Sigmoid colon (tissue), 6 donors: ENCODE measurements at regions not wholly inside any gene's neighbourhood (a gene's known extent, or its start where the extent isn't known, plus 50 kb on each side); places are given as distances from the start of the nearest gene placed in this dataset.

Source experiments
- DNase-seq: peaks from one replicate; pipeline ENCODE4 v3.0.0-alpha.2; 2019
- H3K27ac ChIP-seq, 4 donors: fragments of 200-600 bp; sonication (generic); one replicate each; pipeline ENCODE4 v1.5.1; 2016 to 2019; ENCODE audit warnings: mild to moderate bottlenecking in 1 of 4
- H3K27me3 ChIP-seq, 3 donors: fragments of 200-600 bp; sonication (generic); one replicate each; pipeline ENCODE4 v1.5.1; 2019; ENCODE audit warnings: mild to moderate bottlenecking in 1 of 3
- H3K36me3 ChIP-seq, 4 donors: fragments of 200-600 bp; sonication (generic); one replicate each; pipeline ENCODE4 v1.5.1; 2016 to 2019
- H3K4me1 ChIP-seq, 4 donors: fragments of 200-600 bp; sonication (generic); one replicate each; pipeline ENCODE4 v1.5.1; 2017 to 2019
- H3K4me3 ChIP-seq, 4 donors: fragments of 200-600 bp; sonication (generic); one replicate each; pipeline ENCODE4 v1.5.1; 2017 to 2019; ENCODE audit warnings: mild to moderate bottlenecking in 2 of 4, moderate library complexity in 1 of 4
- H3K9me3 ChIP-seq, 4 donors: fragments of 200-600 bp in 3 of 4; sonication (generic) in 3 of 4; one replicate each; pipeline versions ENCODE4 v1.5.1 to v1.6.1; 2013 to 2019
- EP300 ChIP-seq, 4 donors: sonication (generic); formaldehyde crosslinking; IDR thresholded peaks; one replicate each; pipeline ENCODE4 v1.6.1; 2017; ENCODE audit warnings: antibody characterized with exemption in 4 of 4
- POLR2A ChIP-seq, 2 donors: fragments of 450-650 bp; IDR thresholded peaks; one replicate each; pipeline ENCODE4 v1.6.1; 2016; ENCODE audit warnings: antibody characterized with exemption in 2 of 2, mild to moderate bottlenecking in 2 of 2, moderate library complexity in 2 of 2
- POLR2AphosphoS5 ChIP-seq, 4 donors: sonication (generic); formaldehyde crosslinking; IDR thresholded peaks; one replicate each; pipeline ENCODE4 v1.6.1; 2017; ENCODE audit warnings: antibody characterized with exemption in 4 of 4
- WGBS, 2 donors: extraction: QIAGEN DNeasy Blood & Tissue Kit; methylation state at CpG; one replicate each; pipeline ENCODE4 v1.1.7; 2013; 5-methylcytosine and 5-hydroxymethylcytosine counted together
- intact Hi-C: fragments of 100-400 bp; cut with DNase I; formaldehyde crosslinking; loops from one replicate; pipeline ENCODE4 v1.15.1; 2023
- TF ChIP-seq, protein P1 (sequence below), 4 experiments: fragments of 450-650 bp in 3 of 4; fragments of 200-600 bp in 1 of 4; IDR thresholded peaks; one replicate each; pipeline ENCODE4 v1.5.1; 2016 to 2019; ENCODE audit warnings: antibody characterized with exemption in 4 of 4, mild to moderate bottlenecking in 3 of 4, moderate library complexity in 2 of 4
- donor health status: healthy with polysubstance abuse.
- donor health status: healthy.

- Histone ChIP-seq H3K36me3 (no peaks in the 10 kb centered on the region), H3K4me1 (no peaks in the 10 kb centered on the region), H3K9me3 (peaks cover 0 to 4% (median 0%) of the 10 kb centered on the region in 4 donors), H3K4me3 (no peak overlapping the region), H3K27ac (no peak overlapping the region), H3K27me3 (no peaks in the 10 kb centered on the region)
- WGBS, 2 donors: 68 to 84% methylated on average over 2 of the region's 2 CpGs
- intact Hi-C loops: no loop called here
- TF ChIP-seq POLR2A (IDR thresholded peaks at IDR 0.05) (no peak), POLR2AphosphoS5 (IDR thresholded peaks at IDR 0.05) (no peak), EP300 (IDR thresholded peaks at IDR 0.05) (no peak)
- TF ChIP-seq, protein P1, sequence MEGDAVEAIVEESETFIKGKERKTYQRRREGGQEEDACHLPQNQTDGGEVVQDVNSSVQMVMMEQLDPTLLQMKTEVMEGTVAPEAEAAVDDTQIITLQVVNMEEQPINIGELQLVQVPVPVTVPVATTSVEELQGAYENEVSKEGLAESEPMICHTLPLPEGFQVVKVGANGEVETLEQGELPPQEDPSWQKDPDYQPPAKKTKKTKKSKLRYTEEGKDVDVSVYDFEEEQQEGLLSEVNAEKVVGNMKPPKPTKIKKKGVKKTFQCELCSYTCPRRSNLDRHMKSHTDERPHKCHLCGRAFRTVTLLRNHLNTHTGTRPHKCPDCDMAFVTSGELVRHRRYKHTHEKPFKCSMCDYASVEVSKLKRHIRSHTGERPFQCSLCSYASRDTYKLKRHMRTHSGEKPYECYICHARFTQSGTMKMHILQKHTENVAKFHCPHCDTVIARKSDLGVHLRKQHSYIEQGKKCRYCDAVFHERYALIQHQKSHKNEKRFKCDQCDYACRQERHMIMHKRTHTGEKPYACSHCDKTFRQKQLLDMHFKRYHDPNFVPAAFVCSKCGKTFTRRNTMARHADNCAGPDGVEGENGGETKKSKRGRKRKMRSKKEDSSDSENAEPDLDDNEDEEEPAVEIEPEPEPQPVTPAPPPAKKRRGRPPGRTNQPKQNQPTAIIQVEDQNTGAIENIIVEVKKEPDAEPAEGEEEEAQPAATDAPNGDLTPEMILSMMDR (IDR thresholded peaks at IDR 0.05): no peak
- DNase-seq: no peak
Measured at GRCh38 chr4:27149541-27150212, 289.0 kb downstream of the STIM2 start.

DNA sequence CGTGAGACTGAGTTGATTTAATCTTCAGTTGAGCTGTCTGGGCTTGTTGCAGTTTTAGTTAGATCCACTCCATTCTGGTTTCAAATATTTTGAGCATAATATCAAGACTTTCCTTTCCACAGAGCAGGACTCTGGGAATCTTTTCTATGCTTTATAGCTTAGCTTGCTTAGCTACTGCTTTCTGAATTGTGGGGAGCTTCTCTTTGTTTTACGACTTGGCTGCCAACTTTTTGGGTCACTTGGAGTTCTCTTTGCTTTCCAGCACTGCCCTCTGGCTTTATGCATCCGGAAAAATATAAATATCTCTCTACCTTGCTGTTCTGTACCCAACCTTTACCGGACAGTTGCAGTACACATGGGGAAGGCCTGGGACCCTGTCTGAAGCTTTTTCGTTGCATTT lies 292.1 kb downstream of the STIM2 start:
- Histone ChIP-seq H3K36me3 (no peaks in the 10 kb centered on the region), H3K4me1 (no peaks in the 10 kb centered on the region), H3K27me3 (no peaks in the 10 kb centered on the region), H3K27ac (no peak overlapping the region), H3K4me3 (no peak overlapping the region), H3K9me3 (no peaks in the 10 kb centered on the region)
- TF ChIP-seq POLR2AphosphoS5 (IDR thresholded peaks at IDR 0.05): no peak
- no peak for TF ChIP-seq EP300 (IDR thresholded peaks at IDR 0.05)
- TF ChIP-seq, protein P1 (IDR thresholded peaks at IDR 0.05): no peak
- no peak for TF ChIP-seq POLR2A (IDR thresholded peaks at IDR 0.05)
- 81 to 88% methylated on average over 5 of the region's 5 CpGs for WGBS, 2 donors
- intact Hi-C loops: no loop called here
- DNase-seq: no peak

DNA sequence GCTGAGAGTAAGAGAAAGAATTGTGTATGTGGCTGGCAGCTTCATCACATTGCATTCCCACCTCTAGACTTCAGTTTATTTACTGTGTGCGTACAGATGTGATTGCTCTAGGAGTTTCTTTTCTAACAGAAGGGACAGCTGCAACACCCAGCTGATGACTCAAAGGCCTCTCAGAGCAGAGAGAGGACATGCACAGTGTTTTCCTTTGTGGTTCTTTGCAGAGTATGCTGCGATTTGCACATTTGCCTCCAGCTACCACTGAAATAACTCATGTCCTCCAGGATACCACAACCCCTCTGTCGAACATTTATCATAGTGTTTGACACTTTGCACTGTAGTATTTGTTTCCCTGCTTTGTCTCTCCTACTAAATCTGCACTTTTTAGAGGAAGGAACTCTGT lies 294.1 kb downstream of the STIM2 start:
- no peaks in the 10 kb centered on the region for H3K36me3 ChIP-seq
- intact Hi-C loops: no loop called here
- H3K4me1 ChIP-seq: no peaks in the 10 kb centered on the region
- H3K27me3 ChIP-seq: no peaks in the 10 kb centered on the region
- no peak overlapping the region for H3K4me3 ChIP-seq
- H3K9me3 ChIP-seq: no peaks in the 10 kb centered on the region
- no peak overlapping the region for H3K27ac ChIP-seq
- TF ChIP-seq, protein P1 (IDR thresholded peaks at IDR 0.05): no peak
- TF ChIP-seq EP300 (IDR thresholded peaks at IDR 0.05): no peak
- TF ChIP-seq POLR2AphosphoS5 (IDR thresholded peaks at IDR 0.05): no peak
- TF ChIP-seq POLR2A (IDR thresholded peaks at IDR 0.05): no peak
- 3 to 7% methylated on average over 3 of the region's 3 CpGs for WGBS, 2 donors
- DNase-seq: no peak

GRCh38 chr4:27161191-27161590 lies 300.6 kb downstream of the STIM2 start:
- H3K9me3 ChIP-seq: no peaks in the 10 kb centered on the region
- intact Hi-C loops: no loop called here
- no peak overlapping the region for H3K27ac ChIP-seq
- no peaks in the 10 kb centered on the region for H3K36me3 ChIP-seq
- TF ChIP-seq EP300 (IDR thresholded peaks at IDR 0.05): no peak
- no peak for TF ChIP-seq POLR2AphosphoS5 (IDR thresholded peaks at IDR 0.05)
- TF ChIP-seq, protein P1 (IDR thresholded peaks at IDR 0.05): no peak
- TF ChIP-seq POLR2A (IDR thresholded peaks at IDR 0.05): no peak
- no peaks in the 10 kb centered on the region for H3K27me3 ChIP-seq
- WGBS, 2 donors: 84 to 90% methylated on average over 4 of the region's 4 CpGs
- H3K4me1 ChIP-seq: no peaks in the 10 kb centered on the region
- no peak for DNase-seq
- H3K4me3 ChIP-seq: no peak overlapping the region

DNA sequence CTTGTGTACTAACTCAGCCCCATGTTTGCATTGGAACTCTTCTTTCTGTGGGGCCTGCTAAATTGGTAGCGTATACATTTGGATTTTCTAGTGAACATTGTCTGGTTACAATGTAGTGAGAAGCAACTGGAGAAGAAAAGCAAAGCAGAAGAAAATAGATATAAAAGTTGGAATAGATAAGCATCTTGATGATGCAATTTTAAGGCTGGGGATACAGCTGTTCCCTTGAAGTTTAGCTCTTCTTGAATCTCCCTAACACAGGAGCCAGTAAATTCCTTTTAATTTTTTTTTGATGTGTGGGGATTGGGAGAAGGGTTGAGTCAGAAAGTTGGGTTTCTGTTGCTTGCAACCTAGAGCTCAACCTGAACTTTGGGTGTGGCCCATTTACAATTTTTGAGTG lies 308.1 kb downstream of the STIM2 start:
- 93 to 97% methylated on average over 1 of the region's 1 CpG for WGBS, 2 donors
- Histone ChIP-seq H3K4me3 (no peak overlapping the region), H3K27me3 (no peaks in the 10 kb centered on the region), H3K27ac (no peak overlapping the region), H3K4me1 (no peaks in the 10 kb centered on the region), H3K9me3 (no peaks in the 10 kb centered on the region), H3K36me3 (no peaks in the 10 kb centered on the region)
- no peak for DNase-seq
- TF ChIP-seq POLR2A (IDR thresholded peaks at IDR 0.05) (no peak), EP300 (IDR thresholded peaks at IDR 0.05) (no peak), POLR2AphosphoS5 (IDR thresholded peaks at IDR 0.05) (no peak)
- TF ChIP-seq, protein P1 (IDR thresholded peaks at IDR 0.05): no peak
- intact Hi-C loops: no loop called here
